Esophagus muscularis mucosa (tissue), 4 donors: ENCODE measurements at regions not wholly inside any gene's neighbourhood (a gene's known extent, or its start where the extent isn't known, plus 50 kb on each side); places are given as distances from the start of the nearest gene placed in this dataset.
A peak's percentile ranks its signal among the peaks of the same experiment; 100 is the strongest.

ENCODE experiments used
- DNase-seq: peaks from one replicate; pipeline ENCODE4 v3.0.0-alpha.2; 2017; ENCODE audit errors: extremely low spot score
- H3K27ac ChIP-seq, 4 donors: fragments of 200-600 bp; sonication (generic); replicated peaks in 1 of 4; 1 replicate in 3 of 4; 2 replicates in 1 of 4; pipeline ENCODE4 v1.5.1; 2016 to 2019; ENCODE audit warnings: mild to moderate bottlenecking in 1 of 4
- H3K27me3 ChIP-seq, 4 donors: fragments of 200-600 bp; sonication (generic); one replicate each; pipeline versions ENCODE4 v1.5.1 to v1.6.0; 2016 to 2019
- H3K36me3 ChIP-seq, 4 donors: fragments of 200-600 bp; sonication (generic); one replicate each; pipeline ENCODE4 v1.5.1; 2016 to 2019
- H3K4me1 ChIP-seq, 4 donors: fragments of 200-600 bp; sonication (generic); one replicate each; pipeline ENCODE4 v1.5.1; 2016 to 2019
- H3K4me3 ChIP-seq, 4 donors: fragments of 200-600 bp; sonication (generic); 1 replicate in 2 of 4; 2 replicates in 2 of 4; pipeline ENCODE4 v1.5.1; 2016 to 2019; ENCODE audit warnings: mild to moderate bottlenecking in 4 of 4, moderate library complexity in 1 of 4
- H3K9me3 ChIP-seq, 4 donors: fragments of 200-600 bp; sonication (generic); 1 replicate in 3 of 4; 2 replicates in 1 of 4; pipeline ENCODE4 v1.5.1; 2016 to 2019
- EP300 ChIP-seq: sonication (generic); formaldehyde crosslinking; IDR thresholded peaks from one replicate; pipeline ENCODE4 v1.6.1; 2017; ENCODE audit warnings: antibody characterized with exemption
- POLR2A ChIP-seq: fragments of 450-650 bp; IDR thresholded peaks from one replicate; pipeline ENCODE4 v1.6.1; 2017; ENCODE audit warnings: antibody characterized with exemption, moderate library complexity, mild to moderate bottlenecking, low read depth
- POLR2AphosphoS5 ChIP-seq, 2 donors: sonication (generic); formaldehyde crosslinking; IDR thresholded peaks; one replicate each; pipeline ENCODE4 v1.6.1; 2017; ENCODE audit warnings: antibody characterized with exemption in 2 of 2
- WGBS: methylation state at CpG from one replicate; pipeline ENCODE4 v1.1.5; 2018; 5-methylcytosine and 5-hydroxymethylcytosine counted together
- intact Hi-C: fragments of 100-400 bp; cut with DNase I; formaldehyde crosslinking; loops from one replicate; pipeline ENCODE4 v1.15.1; 2023
- TF ChIP-seq, protein P1 (sequence below), 3 experiments: fragments of 200-600 bp in 2 of 3; fragments of 450-650 bp in 1 of 3; sonication (generic) in 2 of 3; IDR thresholded peaks; one replicate each; pipeline ENCODE4 v1.5.1; 2017 to 2019; ENCODE audit warnings: antibody characterized with exemption in 3 of 3, mild to moderate bottlenecking in 2 of 3, moderate library complexity in 1 of 3

DNA sequence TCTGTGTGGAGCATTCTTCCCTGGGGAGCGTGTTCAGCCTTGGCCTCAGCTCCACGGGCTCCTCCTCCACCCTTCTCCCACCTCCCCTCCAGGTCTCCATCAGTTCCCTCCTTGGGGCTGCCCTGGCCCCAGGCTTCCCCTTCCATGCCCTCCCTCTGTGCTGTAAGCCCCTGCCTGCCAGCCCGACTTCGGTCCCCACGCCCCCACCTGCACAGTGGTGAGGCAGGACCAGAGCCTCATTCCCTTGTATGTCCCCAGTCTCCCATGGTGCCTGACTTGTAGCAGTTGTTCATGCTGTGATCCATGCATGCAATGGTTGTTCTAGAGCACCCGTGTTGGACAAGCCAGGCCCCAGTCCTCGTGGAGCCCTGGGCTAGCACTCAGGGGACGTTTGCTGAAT lies 199.4 kb downstream of the RBFOX3 start:
- WGBS = 70% methylated on average over 8 of the region's 8 CpGs
- no peaks in the 10 kb centered on the region for H3K9me3 ChIP-seq
- intact Hi-C loops = no loop called here
- peaks cover 0 to 61% (median 0%) of the 10 kb centered on the region in 4 donors for H3K27me3 ChIP-seq
- H3K4me3 ChIP-seq = no peak overlapping the region
- DNase-seq = no peak
- H3K4me1 ChIP-seq = peaks cover 0 to 30% (median 23%) of the 10 kb centered on the region in 4 donors
- no peaks in the 10 kb centered on the region for H3K36me3 ChIP-seq
- H3K27ac ChIP-seq = no peak overlapping the region
- TF ChIP-seq EP300 (no peak), POLR2A (no peak), POLR2AphosphoS5 (IDR thresholded peaks at IDR 0.05) (no peak)
- TF ChIP-seq, protein P1, sequence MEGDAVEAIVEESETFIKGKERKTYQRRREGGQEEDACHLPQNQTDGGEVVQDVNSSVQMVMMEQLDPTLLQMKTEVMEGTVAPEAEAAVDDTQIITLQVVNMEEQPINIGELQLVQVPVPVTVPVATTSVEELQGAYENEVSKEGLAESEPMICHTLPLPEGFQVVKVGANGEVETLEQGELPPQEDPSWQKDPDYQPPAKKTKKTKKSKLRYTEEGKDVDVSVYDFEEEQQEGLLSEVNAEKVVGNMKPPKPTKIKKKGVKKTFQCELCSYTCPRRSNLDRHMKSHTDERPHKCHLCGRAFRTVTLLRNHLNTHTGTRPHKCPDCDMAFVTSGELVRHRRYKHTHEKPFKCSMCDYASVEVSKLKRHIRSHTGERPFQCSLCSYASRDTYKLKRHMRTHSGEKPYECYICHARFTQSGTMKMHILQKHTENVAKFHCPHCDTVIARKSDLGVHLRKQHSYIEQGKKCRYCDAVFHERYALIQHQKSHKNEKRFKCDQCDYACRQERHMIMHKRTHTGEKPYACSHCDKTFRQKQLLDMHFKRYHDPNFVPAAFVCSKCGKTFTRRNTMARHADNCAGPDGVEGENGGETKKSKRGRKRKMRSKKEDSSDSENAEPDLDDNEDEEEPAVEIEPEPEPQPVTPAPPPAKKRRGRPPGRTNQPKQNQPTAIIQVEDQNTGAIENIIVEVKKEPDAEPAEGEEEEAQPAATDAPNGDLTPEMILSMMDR (IDR thresholded peaks at IDR 0.05) = no peak

DNA sequence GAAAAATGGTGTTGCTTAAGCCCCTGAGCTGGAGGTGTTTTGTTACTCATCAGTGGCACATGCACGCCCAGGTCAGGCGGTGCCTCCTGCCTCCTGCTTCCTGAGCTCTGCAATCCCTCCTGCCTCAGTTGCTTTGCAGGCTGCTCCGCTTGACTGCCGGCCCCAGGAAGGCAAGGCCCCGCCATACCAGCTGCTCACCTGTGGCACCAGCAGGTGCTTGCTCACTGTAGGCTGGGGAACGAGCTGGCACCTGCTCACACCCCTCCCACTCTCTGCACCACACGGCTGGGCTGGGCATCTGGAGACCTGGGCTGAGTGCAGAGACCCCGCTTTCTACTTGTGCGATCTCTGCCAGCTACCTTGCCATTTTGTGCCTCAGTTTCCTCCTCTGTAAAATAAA lies 200.2 kb downstream of the RBFOX3 start:
- H3K27me3 ChIP-seq = peaks cover 0 to 61% (median 0%) of the 10 kb centered on the region in 4 donors
- H3K9me3 ChIP-seq = no peaks in the 10 kb centered on the region
- H3K27ac ChIP-seq = no peak overlapping the region
- TF ChIP-seq, protein P1 (IDR thresholded peaks at IDR 0.05) = no peak
- no peak for TF ChIP-seq POLR2AphosphoS5 (IDR thresholded peaks at IDR 0.05)
- 80% methylated on average over 6 of the region's 9 CpGs for WGBS
- no peaks in the 10 kb centered on the region for H3K36me3 ChIP-seq
- H3K4me3 ChIP-seq = no peak overlapping the region
- intact Hi-C loops = no loop called here
- DNase-seq = no peak
- peaks cover 0 to 30% (median 23%) of the 10 kb centered on the region in 4 donors for H3K4me1 ChIP-seq

DNA sequence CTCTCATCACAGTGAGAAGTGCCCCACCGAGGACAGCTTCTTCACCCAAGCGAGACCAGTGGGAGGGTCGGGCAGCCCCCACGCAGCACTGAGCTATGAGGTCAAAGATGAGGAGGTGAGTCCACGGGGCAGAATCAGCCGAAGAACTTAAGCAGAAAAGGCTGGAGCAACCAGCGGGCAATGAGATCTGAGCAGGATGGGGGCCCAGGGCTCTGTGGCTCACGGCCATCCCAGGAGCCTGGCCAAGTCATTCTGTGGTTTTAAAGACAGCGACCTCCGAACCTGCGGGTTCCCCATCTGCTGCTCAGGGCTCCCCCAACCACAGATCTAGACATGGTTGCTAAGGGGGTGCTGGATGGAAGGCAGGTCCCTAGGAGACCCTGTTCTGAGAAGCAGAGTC lies 202.6 kb downstream of the RBFOX3 start:
- Histone ChIP-seq H3K27me3 (peaks cover 0 to 51% (median 0%) of the 10 kb centered on the region in 4 donors), H3K27ac (no peak overlapping the region), H3K4me3 (no peak overlapping the region), H3K9me3 (no peaks in the 10 kb centered on the region), H3K4me1 (peaks cover 0 to 7% (median 5%) of the 10 kb centered on the region in 4 donors), H3K36me3 (no peaks in the 10 kb centered on the region)
- intact Hi-C loops = no loop called here
- WGBS = 79% methylated on average over 10 of the region's 11 CpGs
- no peak for DNase-seq
- TF ChIP-seq, protein P1 (IDR thresholded peaks at IDR 0.05) = no peak
- TF ChIP-seq POLR2A (no peak), POLR2AphosphoS5 (IDR thresholded peaks at IDR 0.05) (no peak), EP300 (no peak)

DNA sequence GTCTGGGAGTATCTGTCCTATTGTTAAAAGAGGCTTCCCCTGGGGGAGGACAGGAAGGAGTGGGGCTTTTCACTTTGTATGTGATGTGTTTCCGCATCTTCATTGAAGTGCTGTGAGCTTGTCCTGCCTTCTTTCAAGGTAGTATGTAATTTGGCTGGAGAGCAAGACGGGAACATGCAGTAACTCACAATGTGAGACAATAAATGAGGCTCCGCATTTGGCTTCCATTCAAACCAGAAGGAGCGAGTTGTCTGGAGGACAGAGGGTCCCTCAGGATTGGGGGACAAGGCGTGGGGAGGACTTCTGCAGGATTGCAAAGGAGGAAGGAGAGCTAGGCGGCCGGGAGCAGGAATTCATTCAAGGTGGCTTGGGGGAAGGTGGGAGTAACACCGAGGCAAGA lies 203.5 kb downstream of the RBFOX3 start:
- no peaks in the 10 kb centered on the region for H3K4me1 ChIP-seq
- no peak overlapping the region for H3K4me3 ChIP-seq
- 44% methylated on average over 8 of the region's 8 CpGs for WGBS
- no peak overlapping the region for H3K27ac ChIP-seq
- H3K27me3 ChIP-seq = peaks cover 0 to 60% (median 0%) of the 10 kb centered on the region in 4 donors
- no peaks in the 10 kb centered on the region for H3K9me3 ChIP-seq
- DNase-seq = no peak
- H3K36me3 ChIP-seq = no peaks in the 10 kb centered on the region
- no peak for TF ChIP-seq POLR2AphosphoS5 (IDR thresholded peaks at IDR 0.05)
- no peak for TF ChIP-seq POLR2A
- TF ChIP-seq EP300 = no peak
- TF ChIP-seq, protein P1 (IDR thresholded peaks at IDR 0.05) = no peak
- intact Hi-C loops = no loop called here

DNA sequence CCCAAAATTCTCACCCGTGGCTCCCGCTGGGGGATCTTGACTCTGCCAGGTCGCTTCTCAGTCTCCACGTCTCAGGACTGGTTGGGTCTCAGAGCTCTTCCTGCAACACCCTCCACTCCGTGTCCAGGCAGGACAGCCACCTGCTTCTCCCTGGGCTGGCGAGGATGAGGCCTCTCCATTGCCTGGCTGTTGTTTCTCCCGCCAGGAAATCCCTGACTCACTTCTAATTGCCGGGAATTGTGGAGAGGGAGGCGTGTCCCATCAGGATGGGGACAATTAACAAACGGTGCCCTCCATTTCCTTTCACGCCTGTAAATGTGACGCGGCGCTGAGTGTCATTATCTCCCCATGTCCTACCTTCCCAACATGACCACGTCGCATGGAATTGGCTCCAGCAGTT lies 204.5 kb downstream of the RBFOX3 start:
- H3K4me3 ChIP-seq = no peak overlapping the region
- H3K4me1 ChIP-seq = peaks cover 0 to 7% (median 2%) of the 10 kb centered on the region in 4 donors
- no peak overlapping the region for H3K27ac ChIP-seq
- TF ChIP-seq EP300 (no peak), POLR2AphosphoS5 (IDR thresholded peaks at IDR 0.05) (peak; percentile 29 to 51)
- H3K36me3 ChIP-seq = no peaks in the 10 kb centered on the region
- WGBS = 64% methylated on average over 11 of the region's 16 CpGs
- no peak for DNase-seq
- intact Hi-C loops = no loop called here
- H3K27me3 ChIP-seq = peaks cover 0 to 66% (median 0%) of the 10 kb centered on the region in 4 donors
- no peaks in the 10 kb centered on the region for H3K9me3 ChIP-seq
